HepG2 (cell line): ENCODE measurements at regions not wholly inside any gene's neighbourhood (a gene's known extent, or its start where the extent isn't known, plus 50 kb on each side); places are given as distances from the start of the nearest gene placed in this dataset.
A peak's percentile ranks its signal among the peaks of the same experiment; 100 is the strongest.

Source experiments
- AGO2 ChIP-seq: fragments of 200-400 bp; formaldehyde crosslinking; optimal IDR thresholded peaks from 2 replicates; pipeline ENCODE3; 2017; ENCODE audit warnings: mild to moderate bottlenecking, low read depth, low read length, moderate library complexity
- CENPT ChIP-seq: sonication (generic); formaldehyde crosslinking; IDR thresholded peaks from 2 replicates; pipeline ENCODE4 v1.8.0; 2022; ENCODE audit warnings: low read depth, mild to moderate bottlenecking, moderate library complexity, missing genetic modification reagents
- FOXP4 ChIP-seq: sonication (generic); formaldehyde crosslinking; IDR thresholded peaks from 2 replicates; pipeline ENCODE4 v1.4.0; 2020; ENCODE audit warnings: missing genetic modification reagents
- HMGA1 ChIP-seq: sonication (generic); formaldehyde crosslinking; conservative IDR thresholded peaks from 2 replicates; pipeline ENCODE4 v1.4.0; 2020; ENCODE audit warnings: missing genetic modification reagents
- MEIS1 ChIP-seq: sonication (generic); formaldehyde crosslinking; IDR thresholded peaks from 2 replicates; pipeline ENCODE4 v1.9.0; 2021; ENCODE audit warnings: mild to moderate bottlenecking, missing genetic modification reagents, moderate library complexity, borderline replicate concordance
- MYC ChIP-seq: sonication (generic); formaldehyde crosslinking; IDR thresholded peaks from 2 replicates; pipeline ENCODE4 v1.9.0; 2021; ENCODE audit warnings: missing genetic modification reagents, borderline replicate concordance
- NCOR1 ChIP-seq: fragments of 200-600 bp; sonication (generic); IDR thresholded peaks from 2 replicates; pipeline ENCODE4 v1.7.0; 2017; ENCODE audit warnings: antibody characterized with exemption, low read length, borderline replicate concordance
- PRDM10 ChIP-seq: sonication (generic); formaldehyde crosslinking; IDR thresholded peaks from 2 replicates; pipeline ENCODE4 v1.4.0; 2020; ENCODE audit warnings: low read depth, missing genetic modification reagents
- REL ChIP-seq: sonication (generic); formaldehyde crosslinking; conservative IDR thresholded peaks from 2 replicates; pipeline ENCODE4 v1.8.0; 2022; ENCODE audit warnings: mild to moderate bottlenecking, missing genetic modification reagents, moderate library complexity
- SALL1 ChIP-seq: sonication (generic); formaldehyde crosslinking; IDR thresholded peaks from 2 replicates; pipeline ENCODE4 v1.8.0; 2022; ENCODE audit warnings: mild to moderate bottlenecking, missing genetic modification reagents
- THAP9 ChIP-seq: sonication (generic); formaldehyde crosslinking; IDR thresholded peaks from 2 replicates; pipeline ENCODE4; 2020; ENCODE audit warnings: missing genetic modification reagents, mild to moderate bottlenecking, borderline replicate concordance
- ZBTB39 ChIP-seq: sonication (generic); formaldehyde crosslinking; IDR thresholded peaks from 2 replicates; pipeline ENCODE4 v1.5.0; 2020; ENCODE audit warnings: missing genetic modification reagents
- ZBTB7B ChIP-seq: sonication (generic); formaldehyde crosslinking; IDR thresholded peaks from 2 replicates; pipeline ENCODE4 v1.4.0; 2020; ENCODE audit warnings: missing genetic modification reagents
- ZC3H4 ChIP-seq: sonication (generic); formaldehyde crosslinking; IDR thresholded peaks from 2 replicates; pipeline ENCODE4 v1.4.0; 2020; ENCODE audit warnings: missing genetic modification reagents, borderline replicate concordance
- ZGPAT ChIP-seq: IDR thresholded peaks from 2 replicates; pipeline ENCODE4 v1.6.1; 2016; ENCODE audit warnings: mild to moderate bottlenecking
- ZNF333 ChIP-seq: sonication (generic); formaldehyde crosslinking; IDR thresholded peaks from 2 replicates; pipeline ENCODE4 v1.4.0; 2020; ENCODE audit warnings: mild to moderate bottlenecking, missing genetic modification reagents, borderline replicate concordance

GRCh38 chr6:109295109-109295773 is 87.0 kb downstream of the CD164 start (continued):
- no peak for TF ChIP-seq MEIS1 (CRISPR knock-in tag)
- TF ChIP-seq AGO2: no peak
- peak; percentile 47; the same call in 1 of the 2 replicates for TF ChIP-seq SALL1 (CRISPR knock-in tag)
- no peak for TF ChIP-seq REL (CRISPR knock-in tag)
- TF ChIP-seq THAP9 (CRISPR knock-in tag): no peak
- peak; percentile 63 for TF ChIP-seq FOXP4 (CRISPR knock-in tag)
- TF ChIP-seq CENPT (CRISPR knock-in tag): no peak
- no peak for TF ChIP-seq ZBTB39 (CRISPR knock-in tag)
- no peak for TF ChIP-seq MYC (CRISPR knock-in tag)
- TF ChIP-seq PRDM10 (CRISPR knock-in tag): no peak; the same call in 1 of the 2 replicates
- no peak for TF ChIP-seq ZC3H4 (CRISPR knock-in tag)
- peak; percentile 49; the same call in 1 of the 2 replicates for TF ChIP-seq ZGPAT (CRISPR knock-in tag)
- no peak for TF ChIP-seq ZNF333 (CRISPR knock-in tag)
- TF ChIP-seq ZBTB7B (CRISPR knock-in tag): no peak
- no peak for TF ChIP-seq HMGA1 (CRISPR knock-in tag)
- peak; percentile 60; the same call in 1 of the 2 replicates for TF ChIP-seq NCOR1
